Panc1 (cell line): ENCODE measurements at regions not wholly inside any gene's neighbourhood (a gene's known extent, or its start where the extent isn't known, plus 50 kb on each side); places are given as distances from the start of the nearest gene placed in this dataset.

Experiments
- ATAC-seq: fragments of 200-7000 bp; cut with Tn5 transposase; 2 replicates; pipeline ENCODE4 v1.9.1; 2020; ENCODE audit warnings: mild to moderate bottlenecking, moderate library complexity
- BruUV-seq: library from RNA; stranded (reverse); fragments of 400-500 nt; replicated peaks from 2 replicates; lab custom pipeline; 2021; lab: Mats Ljungman, UMichigan
- CTCF ChIA-PET: fragments of 300-600 bp; sonication (Branson Sonifier 250); formaldehyde crosslinking; loops from one replicate; lab custom pipeline; 2022; ENCODE audit warnings: antibody characterized with exemption; lab: Charles Lee
- POLR2A ChIA-PET: fragments of 300-600 bp; sonication (Branson Sonifier 250); formaldehyde crosslinking; loops from one replicate; lab custom pipeline; 2022; ENCODE audit warnings: antibody characterized with exemption; lab: Charles Lee
- DNase-seq: peaks from one replicate; pipeline ENCODE4 v3.0.0-alpha.2; 2010; ENCODE audit warnings: low read depth, low spot score
- H3K27ac ChIP-seq: 2 replicates; pipeline ENCODE4 v1.5.1; 2011; ENCODE audit warnings: mild to moderate bottlenecking, low read length, inconsistent platforms
- H3K27me3 ChIP-seq: fragments of 200-500 bp; sonication (Bioruptor generic); 2 replicates; pipeline ENCODE4 v1.6.0; 2014; ENCODE audit warnings: low read length, inconsistent platforms; ENCODE audit not compliant: control insufficient read depth, insufficient read depth
- H3K36me3 ChIP-seq: fragments of 200-500 bp; sonication (Bioruptor generic); 2 replicates; pipeline ENCODE4 v1.5.1; 2014; ENCODE audit warnings: inconsistent platforms, mild to moderate bottlenecking, low read length, moderate library complexity; ENCODE audit not compliant: control insufficient read depth, insufficient read depth
- H3K4me1 ChIP-seq: 2 replicates; pipeline ENCODE4 v1.5.1; 2011; ENCODE audit warnings: inconsistent platforms, mild to moderate bottlenecking, low read length, moderate library complexity; ENCODE audit not compliant: control insufficient read depth, insufficient read depth
- H3K4me3 ChIP-seq, 2 experiments: 2 replicates each; pipeline ENCODE4 v1.5.1; 2011 to 2012; ENCODE audit warnings: low read depth in 2 of 2, low read length in 2 of 2, mild to moderate bottlenecking in 2 of 2, inconsistent platforms in 1 of 2, moderate library complexity in 1 of 2
- H3K9me3 ChIP-seq: fragments of 200-500 bp; sonication (Bioruptor generic); 2 replicates; pipeline ENCODE4 v1.5.1; 2014; ENCODE audit warnings: low read depth, mild to moderate bottlenecking, inconsistent platforms, low read length, moderate library complexity; ENCODE audit not compliant: control insufficient read depth, insufficient read depth
- POLR2AphosphoS5 ChIP-seq: IDR thresholded peaks from 2 replicates; pipeline ENCODE4 v1.6.1; 2012; ENCODE audit warnings: mild to moderate bottlenecking, low read depth, low read length, moderate library complexity
- SIN3A ChIP-seq: IDR thresholded peaks from 2 replicates; pipeline ENCODE4 v1.6.1; 2012; ENCODE audit warnings: low read depth, mild to moderate bottlenecking, low read length, moderate library complexity, borderline replicate concordance; ENCODE audit not compliant: insufficient read depth
- TCF7L2 ChIP-seq: IDR thresholded peaks from 2 replicates; pipeline ENCODE4 v1.6.1; 2011; ENCODE audit warnings: mild to moderate bottlenecking, low read depth, low read length, inconsistent platforms
- in situ Hi-C: cut with HindIII; loops from 2 replicates; pipeline ENCODE4 v1.10.0; 2016; ENCODE audit warnings: low sequenced_read_pairs, low pct_unique_long_range_greater_than_20kb
- intact Hi-C: fragments of 100-400 bp; cut with micrococcal nuclease; formaldehyde crosslinking; loops from one replicate; pipeline ENCODE4 v1.10.0; 2022; ENCODE audit not compliant: unreplicated experiment
- TF ChIP-seq, protein P1 (sequence below): fragments of 450-650 bp; IDR thresholded peaks from 2 replicates; pipeline ENCODE4 v1.5.1; 2017; ENCODE audit warnings: mild to moderate bottlenecking
- TF ChIP-seq, protein P2 (sequence below), 2 experiments: IDR thresholded peaks; 2 replicates each; pipeline ENCODE4 v1.6.1; 2011 to 2012; ENCODE audit warnings: low read depth in 2 of 2, control low read depth in 1 of 2, low read length in 1 of 2, mild to moderate bottlenecking in 1 of 2, moderate library complexity in 1 of 2; ENCODE audit not compliant: insufficient read depth in 1 of 2

DNA sequence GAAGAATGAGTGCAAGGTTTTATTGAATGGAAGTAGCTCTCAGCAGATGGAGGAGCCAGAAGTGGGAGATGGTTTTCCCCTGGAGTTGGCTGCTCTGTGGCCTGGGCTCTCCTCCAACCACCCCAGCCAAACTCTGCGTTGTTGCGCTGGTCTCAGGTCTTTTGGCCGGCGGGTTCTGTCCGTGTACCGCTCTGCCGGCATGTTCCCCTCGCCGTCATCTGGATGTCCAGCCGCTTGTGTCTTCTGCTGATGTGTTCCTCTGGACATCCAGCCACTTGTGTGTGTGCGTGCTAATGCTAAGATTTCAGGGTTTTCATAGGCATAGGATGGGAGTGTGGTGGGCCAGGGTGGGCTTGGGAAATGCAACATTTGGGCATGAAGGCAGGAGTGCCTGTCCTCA lies 1311.3 kb upstream of the TMEFF2 start:
- intact Hi-C loops (no loop called here), in situ Hi-C loops (no loop called here)
- ATAC-seq (no peak), DNase-seq (no peak)
- no peaks in the 10 kb centered on the region for H3K9me3 ChIP-seq
- no peak overlapping the region for H3K27ac ChIP-seq
- TF ChIP-seq, protein P1, sequence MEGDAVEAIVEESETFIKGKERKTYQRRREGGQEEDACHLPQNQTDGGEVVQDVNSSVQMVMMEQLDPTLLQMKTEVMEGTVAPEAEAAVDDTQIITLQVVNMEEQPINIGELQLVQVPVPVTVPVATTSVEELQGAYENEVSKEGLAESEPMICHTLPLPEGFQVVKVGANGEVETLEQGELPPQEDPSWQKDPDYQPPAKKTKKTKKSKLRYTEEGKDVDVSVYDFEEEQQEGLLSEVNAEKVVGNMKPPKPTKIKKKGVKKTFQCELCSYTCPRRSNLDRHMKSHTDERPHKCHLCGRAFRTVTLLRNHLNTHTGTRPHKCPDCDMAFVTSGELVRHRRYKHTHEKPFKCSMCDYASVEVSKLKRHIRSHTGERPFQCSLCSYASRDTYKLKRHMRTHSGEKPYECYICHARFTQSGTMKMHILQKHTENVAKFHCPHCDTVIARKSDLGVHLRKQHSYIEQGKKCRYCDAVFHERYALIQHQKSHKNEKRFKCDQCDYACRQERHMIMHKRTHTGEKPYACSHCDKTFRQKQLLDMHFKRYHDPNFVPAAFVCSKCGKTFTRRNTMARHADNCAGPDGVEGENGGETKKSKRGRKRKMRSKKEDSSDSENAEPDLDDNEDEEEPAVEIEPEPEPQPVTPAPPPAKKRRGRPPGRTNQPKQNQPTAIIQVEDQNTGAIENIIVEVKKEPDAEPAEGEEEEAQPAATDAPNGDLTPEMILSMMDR = no peak
- BruUV-seq = no TSS peak
- ChIA-PET CTCF (no interaction called here), POLR2A (no interaction called here)
- no peak overlapping the region for H3K4me3 ChIP-seq
- no peaks in the 10 kb centered on the region for H3K4me1 ChIP-seq
- H3K27me3 ChIP-seq = no peaks in the 10 kb centered on the region
- H3K36me3 ChIP-seq = no peaks in the 10 kb centered on the region

DNA sequence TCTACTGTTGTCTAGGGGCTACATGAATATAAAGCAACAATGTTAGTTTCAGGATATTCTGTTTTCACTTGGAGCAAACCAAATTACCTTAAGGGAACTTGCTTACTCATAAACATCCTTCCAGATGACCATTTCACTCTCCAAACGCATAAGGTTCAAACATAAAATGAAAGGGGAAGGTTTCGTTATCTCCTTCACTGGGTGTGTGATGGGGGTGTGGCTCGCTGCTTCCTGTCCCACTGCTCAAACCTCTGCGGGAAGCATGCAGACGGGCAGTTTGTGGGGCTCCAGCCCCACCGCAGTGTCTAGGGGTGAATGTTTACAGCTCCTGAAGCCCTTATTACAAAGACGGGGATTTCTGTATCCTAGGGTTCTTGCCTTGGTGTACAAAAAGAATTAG lies 1310.9 kb upstream of the TMEFF2 start:
- Histone ChIP-seq H3K27me3 (no peaks in the 10 kb centered on the region), H3K4me1 (no peaks in the 10 kb centered on the region), H3K27ac (no peak overlapping the region), H3K9me3 (no peaks in the 10 kb centered on the region), H3K4me3 (no peak overlapping the region), H3K36me3 (no peaks in the 10 kb centered on the region)
- ChIA-PET CTCF (no interaction called here), POLR2A (no interaction called here)
- no peak for DNase-seq
- no TSS peak for BruUV-seq
- no peak for TF ChIP-seq POLR2AphosphoS5
- TF ChIP-seq TCF7L2 = no peak
- TF ChIP-seq, protein P1 = no peak
- TF ChIP-seq SIN3A = no peak
- TF ChIP-seq, protein P2, sequence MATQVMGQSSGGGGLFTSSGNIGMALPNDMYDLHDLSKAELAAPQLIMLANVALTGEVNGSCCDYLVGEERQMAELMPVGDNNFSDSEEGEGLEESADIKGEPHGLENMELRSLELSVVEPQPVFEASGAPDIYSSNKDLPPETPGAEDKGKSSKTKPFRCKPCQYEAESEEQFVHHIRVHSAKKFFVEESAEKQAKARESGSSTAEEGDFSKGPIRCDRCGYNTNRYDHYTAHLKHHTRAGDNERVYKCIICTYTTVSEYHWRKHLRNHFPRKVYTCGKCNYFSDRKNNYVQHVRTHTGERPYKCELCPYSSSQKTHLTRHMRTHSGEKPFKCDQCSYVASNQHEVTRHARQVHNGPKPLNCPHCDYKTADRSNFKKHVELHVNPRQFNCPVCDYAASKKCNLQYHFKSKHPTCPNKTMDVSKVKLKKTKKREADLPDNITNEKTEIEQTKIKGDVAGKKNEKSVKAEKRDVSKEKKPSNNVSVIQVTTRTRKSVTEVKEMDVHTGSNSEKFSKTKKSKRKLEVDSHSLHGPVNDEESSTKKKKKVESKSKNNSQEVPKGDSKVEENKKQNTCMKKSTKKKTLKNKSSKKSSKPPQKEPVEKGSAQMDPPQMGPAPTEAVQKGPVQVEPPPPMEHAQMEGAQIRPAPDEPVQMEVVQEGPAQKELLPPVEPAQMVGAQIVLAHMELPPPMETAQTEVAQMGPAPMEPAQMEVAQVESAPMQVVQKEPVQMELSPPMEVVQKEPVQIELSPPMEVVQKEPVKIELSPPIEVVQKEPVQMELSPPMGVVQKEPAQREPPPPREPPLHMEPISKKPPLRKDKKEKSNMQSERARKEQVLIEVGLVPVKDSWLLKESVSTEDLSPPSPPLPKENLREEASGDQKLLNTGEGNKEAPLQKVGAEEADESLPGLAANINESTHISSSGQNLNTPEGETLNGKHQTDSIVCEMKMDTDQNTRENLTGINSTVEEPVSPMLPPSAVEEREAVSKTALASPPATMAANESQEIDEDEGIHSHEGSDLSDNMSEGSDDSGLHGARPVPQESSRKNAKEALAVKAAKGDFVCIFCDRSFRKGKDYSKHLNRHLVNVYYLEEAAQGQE (IDR thresholded peaks at IDR 0.05; ENCODE audit: insufficient read depth in 1 of 2, low read depth in 2 of 2, low read length in 1 of 2) = no peak
- intact Hi-C loops = no loop called here
- in situ Hi-C loops = no loop called here
- ATAC-seq = no peak
